ENCODE measurements at regions not wholly inside any gene's neighbourhood (a gene's known extent, or its start where the extent isn't known, plus 50 kb on each side); places are given as distances from the start of the nearest gene placed in this dataset.

DNA sequence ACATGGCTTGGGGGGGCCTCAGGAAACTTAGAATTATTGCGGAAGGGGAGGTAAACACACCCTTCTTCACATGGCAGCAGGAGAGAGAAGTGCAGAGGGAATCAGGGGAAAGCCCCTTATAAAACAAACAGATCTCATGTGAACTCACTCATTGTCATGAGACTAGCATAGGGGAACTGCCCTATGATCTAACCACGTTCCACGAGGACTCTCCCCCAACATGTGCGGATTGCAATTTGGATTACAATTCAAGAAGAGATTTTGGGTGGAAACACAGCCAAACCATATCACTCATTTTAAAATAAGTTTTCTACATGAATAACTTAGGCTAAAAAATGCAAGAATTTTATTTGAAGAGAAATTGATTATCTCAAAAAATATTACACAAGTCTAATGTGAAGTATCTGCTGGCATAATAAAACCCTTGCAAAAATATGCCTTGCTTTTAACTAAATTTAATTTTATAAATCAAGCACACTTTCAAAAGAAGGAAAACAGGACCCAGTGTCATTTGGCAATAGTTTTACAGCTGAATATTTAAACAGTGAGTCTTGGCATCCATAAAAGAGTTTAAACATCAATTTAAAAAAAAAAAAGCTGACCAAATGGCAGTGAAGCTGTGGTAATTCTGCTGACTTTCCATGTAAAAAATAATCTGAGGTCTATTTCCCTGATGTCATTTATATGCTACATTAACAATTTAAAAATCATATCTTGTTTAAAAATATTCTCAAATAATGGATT, 1057.2 kb downstream of the NAALADL2 start:
- TF ChIP-seq, protein P1, sequence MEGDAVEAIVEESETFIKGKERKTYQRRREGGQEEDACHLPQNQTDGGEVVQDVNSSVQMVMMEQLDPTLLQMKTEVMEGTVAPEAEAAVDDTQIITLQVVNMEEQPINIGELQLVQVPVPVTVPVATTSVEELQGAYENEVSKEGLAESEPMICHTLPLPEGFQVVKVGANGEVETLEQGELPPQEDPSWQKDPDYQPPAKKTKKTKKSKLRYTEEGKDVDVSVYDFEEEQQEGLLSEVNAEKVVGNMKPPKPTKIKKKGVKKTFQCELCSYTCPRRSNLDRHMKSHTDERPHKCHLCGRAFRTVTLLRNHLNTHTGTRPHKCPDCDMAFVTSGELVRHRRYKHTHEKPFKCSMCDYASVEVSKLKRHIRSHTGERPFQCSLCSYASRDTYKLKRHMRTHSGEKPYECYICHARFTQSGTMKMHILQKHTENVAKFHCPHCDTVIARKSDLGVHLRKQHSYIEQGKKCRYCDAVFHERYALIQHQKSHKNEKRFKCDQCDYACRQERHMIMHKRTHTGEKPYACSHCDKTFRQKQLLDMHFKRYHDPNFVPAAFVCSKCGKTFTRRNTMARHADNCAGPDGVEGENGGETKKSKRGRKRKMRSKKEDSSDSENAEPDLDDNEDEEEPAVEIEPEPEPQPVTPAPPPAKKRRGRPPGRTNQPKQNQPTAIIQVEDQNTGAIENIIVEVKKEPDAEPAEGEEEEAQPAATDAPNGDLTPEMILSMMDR (optimal IDR thresholded peaks at IDR 0.05 in 1 of 3, IDR thresholded peaks at IDR 0.05 in 1 of 3, conservative IDR thresholded peaks at IDR 0.05 in 1 of 3; ENCODE audit: extremely low read depth in 1 of 3, insufficient read depth in 2 of 3, low read length in 3 of 3), result no peak
- no peak for TF ChIP-seq EZH2 (IDR thresholded peaks at IDR 0.05; ENCODE audit: low read length)
